Frontal cortex (tissue), 3 donors: ENCODE measurements at regions not wholly inside any gene's neighbourhood (a gene's known extent, or its start where the extent isn't known, plus 50 kb on each side); places are given as distances from the start of the nearest gene placed in this dataset.

Source experiments
- DNase-seq, 2 donors: peaks; one replicate each; pipeline ENCODE4 v3.0.0; 2012; ENCODE audit warnings: low spot score in 2 of 2
- FAIRE-seq: peaks from 2 replicates; lab custom pipeline; 2012; peaks lifted over from hg19 to GRCh38; lab: Jason Lieb, UNC
- donor health status: control.
- donor health status: control.
- donor health status: control.

DNA sequence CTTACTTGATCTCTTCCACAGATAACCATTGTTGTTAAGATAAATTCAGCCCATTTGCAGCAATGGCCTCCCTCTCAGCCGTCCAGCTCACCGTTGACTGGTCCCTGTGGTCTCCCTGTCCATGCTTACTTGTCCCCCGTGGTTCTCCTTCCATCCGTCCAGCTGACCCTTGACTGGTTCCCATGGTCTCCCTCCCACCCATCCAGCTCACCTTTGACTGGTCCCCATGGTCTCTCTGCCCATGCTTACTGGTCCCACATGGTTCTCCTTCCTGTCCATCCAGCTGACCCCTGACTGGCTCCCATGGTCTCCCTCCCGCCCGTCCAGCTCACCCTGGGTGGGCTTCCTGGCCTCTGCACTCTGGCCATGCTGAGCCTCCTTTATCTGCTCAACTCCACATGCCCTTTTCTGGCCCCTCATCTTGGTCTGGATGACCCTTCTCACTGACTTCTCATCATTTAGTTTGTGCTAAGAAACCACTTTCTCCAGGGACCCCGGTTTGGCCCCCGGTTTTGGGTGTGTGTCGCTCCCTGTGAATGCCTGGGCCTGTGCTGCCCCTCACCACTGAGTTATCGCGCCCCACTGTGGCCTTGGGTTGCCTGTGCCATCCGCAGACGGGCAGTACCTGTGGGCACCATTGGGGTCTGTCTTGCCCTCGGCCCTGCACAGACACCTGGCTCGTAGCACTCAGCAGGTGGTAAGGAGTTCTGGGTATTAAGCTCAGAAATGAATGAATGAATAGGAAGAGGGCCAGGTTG, 146.4 kb downstream of the ERMARD start:
- DNase-seq (no peak), FAIRE-seq (no peak)

DNA sequence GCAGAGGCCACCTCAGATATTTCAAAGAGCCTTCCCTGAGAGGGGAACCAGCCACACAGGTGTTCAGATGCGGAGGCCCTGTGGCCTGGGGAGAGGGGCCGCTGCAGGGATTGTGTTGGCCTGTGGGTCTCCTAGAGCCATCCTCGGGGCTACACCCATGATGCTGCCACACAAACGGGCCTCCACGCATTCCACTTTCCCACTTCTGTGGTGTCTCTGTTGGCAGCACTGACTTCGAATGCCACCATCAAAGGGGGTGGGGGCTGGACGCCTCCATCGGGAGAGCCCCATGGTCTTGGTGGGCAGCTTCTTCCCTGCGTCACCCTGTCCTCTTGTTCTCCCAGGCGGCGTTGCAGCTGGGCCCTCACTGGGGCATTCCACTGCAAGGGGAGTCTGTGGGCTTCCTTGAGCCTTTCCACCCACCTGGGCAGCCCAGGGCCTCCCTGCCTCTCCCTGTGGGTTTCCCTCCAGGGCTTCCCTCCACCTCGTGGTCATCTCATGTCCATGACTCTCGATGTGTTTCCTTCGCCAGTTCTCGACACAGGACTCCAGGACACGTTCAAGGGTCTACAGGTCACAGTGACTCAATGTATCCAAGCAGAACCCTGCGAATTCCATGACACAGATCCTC, 145.5 kb downstream of the ERMARD start:
- no peak for FAIRE-seq
- DNase-seq, result no peak

DNA sequence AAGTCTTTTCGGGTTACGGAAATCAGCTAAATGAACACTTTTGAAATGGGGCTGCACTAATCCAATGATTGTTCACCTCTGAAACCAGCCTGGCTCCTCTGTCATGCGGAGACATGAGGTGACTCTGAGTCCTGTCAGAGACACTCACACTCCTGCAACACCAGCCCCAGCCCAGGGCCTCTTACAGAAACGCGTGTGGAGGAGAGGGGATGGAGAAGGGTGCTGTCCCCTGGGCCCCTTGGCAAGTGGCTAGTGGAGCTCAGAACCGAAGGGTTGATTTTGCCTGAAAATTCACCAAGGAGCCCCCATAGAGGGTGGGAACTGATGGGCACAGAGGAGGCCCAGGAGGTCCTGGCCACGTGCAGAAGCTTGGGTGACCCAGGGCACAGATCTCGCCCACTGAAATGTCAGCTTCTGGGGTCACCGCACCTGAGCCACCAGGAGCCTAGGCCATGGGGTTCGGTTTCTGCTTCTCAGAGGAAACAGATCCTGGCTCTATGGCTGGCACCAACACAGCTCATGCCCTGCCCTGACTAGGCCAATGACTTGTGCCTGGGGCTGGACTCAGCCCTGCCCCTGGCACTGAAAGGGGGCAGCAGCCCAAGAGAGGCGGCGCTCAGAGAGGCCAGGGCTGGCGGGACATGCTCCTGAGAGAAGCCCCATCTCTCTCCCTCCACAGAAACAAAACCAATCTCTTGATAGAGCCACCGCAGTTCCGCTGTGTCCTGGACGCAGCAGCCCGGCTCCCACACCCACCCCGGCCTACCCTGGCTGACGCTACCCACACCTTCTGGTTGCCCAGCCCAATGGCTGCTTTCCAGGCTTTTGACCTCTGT, 144.7 kb downstream of the ERMARD start:
- no peak for DNase-seq
- no peak for FAIRE-seq

GRCh38 chr6:169895000-169895759, 143.8 kb downstream of the ERMARD start:
- no peak for DNase-seq
- FAIRE-seq, result no peak

DNA sequence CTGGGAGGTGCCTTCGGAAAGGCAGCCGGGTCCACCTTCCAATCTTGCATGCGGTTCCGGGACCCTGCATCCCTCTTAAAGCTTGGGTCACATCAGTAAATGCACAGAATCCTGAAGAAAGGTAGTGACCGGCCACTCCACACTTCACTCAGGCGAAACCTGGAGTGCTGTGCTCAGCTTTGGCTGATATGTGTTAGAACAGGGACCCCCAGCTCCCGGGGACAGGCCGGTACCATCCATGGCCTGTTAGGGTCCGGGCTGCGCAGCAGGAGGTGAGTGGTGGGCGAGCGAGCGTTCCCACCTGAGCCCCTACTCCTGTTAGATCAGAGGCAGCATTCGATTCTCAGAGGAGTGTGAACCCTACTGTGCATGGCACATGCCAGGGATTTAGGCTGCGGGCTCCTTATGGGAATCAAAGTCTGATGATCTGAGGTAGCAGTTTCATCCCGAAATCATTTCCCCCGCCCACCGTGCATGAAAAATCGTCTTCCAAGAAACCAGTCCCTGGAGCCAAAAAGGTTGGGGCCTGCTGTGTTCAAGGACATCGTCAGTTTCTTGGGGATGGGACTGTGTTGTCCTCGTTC, 143.0 kb downstream of the ERMARD start:
- no peak for DNase-seq
- no peak for FAIRE-seq

- DNase-seq (no peak), FAIRE-seq (no peak)
Measured at GRCh38 chr6:169893624-169894023, 142.2 kb downstream of the ERMARD start.

- no peak for FAIRE-seq
- no peak for DNase-seq
Measured at GRCh38 chr6:169891846-169892245, 140.4 kb downstream of the ERMARD start.

DNA sequence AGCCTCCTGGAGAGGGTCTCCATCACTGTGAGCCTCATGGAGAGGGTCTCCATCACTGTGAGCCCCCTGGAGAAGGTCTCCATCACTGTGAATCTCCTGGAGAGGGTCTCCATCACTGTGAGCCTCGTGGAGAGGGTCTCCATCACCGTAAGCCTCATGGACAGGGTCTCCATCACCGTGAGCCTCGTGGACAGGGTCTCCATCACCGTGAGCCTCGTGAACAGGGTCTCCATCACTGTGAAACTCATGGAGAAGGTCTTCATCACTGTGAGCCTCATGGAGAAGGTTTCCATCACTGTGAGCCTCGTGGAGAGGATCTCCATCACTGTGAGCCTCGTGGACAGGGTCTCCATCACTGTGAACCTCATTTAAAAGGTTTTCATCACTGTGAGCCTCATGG, 140.0 kb downstream of the ERMARD start:
- FAIRE-seq, result no peak
- no peak for DNase-seq

- DNase-seq (no peak), FAIRE-seq (no peak)
Measured at GRCh38 chr6:169890901-169891300, 139.5 kb downstream of the ERMARD start.

DNA sequence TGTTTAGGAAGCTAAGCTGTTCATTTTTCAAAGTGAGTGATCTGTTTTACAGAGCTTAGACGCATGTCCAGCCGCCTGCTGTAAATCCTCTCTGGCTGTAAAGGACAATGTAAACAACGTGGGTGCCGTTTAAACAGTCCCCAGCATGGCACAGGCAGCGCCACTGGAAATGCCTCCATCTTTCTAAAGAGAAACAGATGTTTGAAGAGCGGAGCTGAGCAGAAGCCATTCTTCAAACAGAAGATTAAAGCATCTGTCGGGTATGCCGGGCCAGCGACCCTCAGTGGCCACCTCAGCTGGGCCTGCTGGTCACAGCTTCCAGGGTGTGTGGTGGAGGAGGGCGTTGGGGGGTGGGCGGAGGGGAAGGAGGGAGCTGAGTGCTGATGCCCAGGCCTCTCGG, 138.6 kb downstream of the ERMARD start:
- FAIRE-seq (no peak), DNase-seq (no peak)

- FAIRE-seq, result no peak
- DNase-seq, result no peak
Measured at GRCh38 chr6:169887529-169888140, 136.2 kb downstream of the ERMARD start.

GRCh38 chr6:169886631-169887227, 135.3 kb downstream of the ERMARD start:
- DNase-seq, result no peak
- FAIRE-seq, result no peak

GRCh38 chr6:169885831-169886230, 134.4 kb downstream of the ERMARD start:
- no peak for FAIRE-seq
- DNase-seq, result no peak

DNA sequence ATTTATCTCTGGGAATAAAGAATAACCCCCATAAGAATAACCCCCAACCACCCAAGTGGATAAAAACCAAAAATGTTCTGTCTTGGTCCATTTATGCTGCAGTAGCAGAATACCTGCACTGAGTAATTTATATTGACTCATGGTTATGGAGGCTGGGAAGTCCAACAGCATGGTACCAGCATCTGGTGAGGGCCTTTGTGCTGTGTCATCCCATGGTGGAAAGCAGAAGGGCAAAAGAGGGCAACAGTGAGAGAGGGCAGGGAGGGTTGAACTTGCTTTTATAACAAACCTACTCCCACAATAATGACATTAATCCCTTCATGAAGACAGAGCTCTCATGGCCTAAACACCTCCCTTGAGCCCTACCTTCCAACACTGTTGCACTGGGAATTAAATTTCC, 133.7 kb downstream of the ERMARD start:
- no peak for FAIRE-seq
- DNase-seq, result no peak

DNA sequence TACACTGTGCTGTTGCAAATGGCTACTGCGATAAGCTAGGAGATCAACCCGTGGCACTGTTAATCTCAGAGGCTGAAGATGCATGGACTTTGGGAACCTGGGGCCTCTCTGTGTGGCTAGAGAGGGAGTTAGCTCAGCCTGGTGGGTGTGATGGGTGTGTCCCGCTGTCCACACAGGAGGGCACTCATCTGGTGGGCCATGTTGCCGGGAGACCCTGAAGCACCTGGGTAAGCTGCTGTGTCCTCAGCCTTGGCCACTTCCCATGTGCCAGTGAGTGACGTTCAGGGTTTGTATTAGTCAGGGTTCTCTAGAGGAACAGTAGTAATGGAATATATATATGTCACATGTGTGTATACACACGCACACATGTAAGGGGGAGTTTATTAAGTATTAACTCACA, 132.7 kb downstream of the ERMARD start:
- FAIRE-seq (no peak), DNase-seq (no peak)

GRCh38 chr6:169883316-169883715, 131.9 kb downstream of the ERMARD start:
- DNase-seq, result no peak

DNA sequence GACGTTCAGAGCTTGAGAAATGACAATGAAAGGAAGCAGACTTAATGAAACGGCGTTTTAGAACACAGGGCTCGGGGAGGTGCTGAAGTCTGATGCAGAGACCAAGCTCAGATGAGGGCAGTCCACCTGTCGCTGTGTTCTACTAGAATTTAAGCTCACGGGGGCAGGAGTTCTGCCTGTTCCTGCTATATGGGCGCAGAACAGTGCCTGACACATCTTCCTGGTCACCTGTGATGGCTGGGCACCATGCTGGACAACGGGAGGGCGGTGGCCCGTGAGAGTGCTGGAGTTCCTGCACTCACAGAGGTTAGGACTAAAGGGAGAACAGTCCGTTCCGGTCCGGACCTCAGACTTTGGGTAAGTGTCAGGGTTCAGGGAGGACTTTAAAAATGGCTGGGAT, 130.6 kb downstream of the ERMARD start:
- DNase-seq (no peak), FAIRE-seq (no peak)

More at GRCh38 chr6:169883316-169883715, 131.9 kb downstream of the ERMARD start:
- FAIRE-seq, result no peak

DNA sequence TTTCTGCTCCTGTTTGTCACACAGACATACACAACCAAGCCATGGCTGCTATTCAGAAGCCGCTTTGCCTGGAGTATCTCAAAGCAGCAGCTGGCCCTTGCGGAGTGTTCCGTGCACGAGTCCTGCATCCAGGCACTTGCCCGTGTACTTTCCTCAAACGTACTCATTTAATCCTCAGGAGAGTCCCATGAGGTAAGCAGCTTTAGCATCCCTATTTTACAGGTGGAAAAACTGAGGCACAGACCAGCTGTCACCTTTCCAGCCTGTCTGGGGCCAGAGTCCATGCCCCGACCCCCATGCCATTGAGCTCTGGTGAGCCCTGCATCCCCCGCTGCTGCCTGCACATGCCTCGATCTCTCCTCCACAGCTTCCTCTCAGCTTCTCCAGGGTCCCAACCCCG, 130.0 kb downstream of the ERMARD start:
- FAIRE-seq, result no peak
- no peak for DNase-seq

DNA sequence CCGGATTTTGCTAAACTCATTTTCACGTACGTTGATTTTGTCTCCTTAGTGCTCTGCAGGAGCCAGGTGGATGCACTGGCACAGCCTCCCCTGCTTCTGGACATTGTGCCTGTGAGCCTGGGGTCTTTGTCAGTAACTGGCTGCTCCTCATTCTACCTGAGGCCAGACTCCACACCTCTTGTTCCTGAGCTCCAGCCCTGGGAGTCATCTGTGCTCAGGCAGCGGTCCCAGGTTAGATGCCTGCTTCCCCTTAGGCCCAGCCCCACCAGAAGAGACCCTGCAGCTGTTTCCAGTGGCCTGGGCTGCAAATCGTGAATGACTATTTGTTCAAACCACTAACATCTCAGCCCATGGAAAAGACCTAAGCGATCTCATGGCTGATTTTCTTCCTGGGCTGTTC, 129.1 kb downstream of the ERMARD start:
- FAIRE-seq (no peak), DNase-seq (no peak)
